ENCODE measurements at regions not wholly inside any gene's neighbourhood (a gene's known extent, or its start where the extent isn't known, plus 50 kb on each side); places are given as distances from the start of the nearest gene placed in this dataset.

DNA sequence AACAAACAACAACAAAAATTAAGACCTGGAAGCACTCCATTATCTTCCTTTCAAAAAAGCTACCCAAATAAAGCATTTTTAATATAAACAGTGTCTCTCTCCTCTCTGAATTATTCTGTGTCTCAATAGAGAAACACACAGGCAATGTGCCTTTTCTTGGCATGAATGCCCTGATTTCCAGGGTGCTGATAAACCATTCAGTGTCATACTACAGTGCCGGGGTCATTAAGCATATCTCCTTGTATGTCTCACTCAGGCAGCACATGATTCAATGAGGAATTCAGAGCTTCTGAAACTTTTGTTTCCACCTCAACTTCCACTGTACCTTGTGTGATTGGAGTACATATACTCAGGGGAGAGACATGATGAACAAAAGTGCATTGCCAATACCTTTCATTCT is 294.0 kb upstream of the SLC24A2 start:
- Histone ChIP-seq H3K9ac (ENCODE audit: low read depth, low read length) (no peak overlapping the region), H3K36me3 (ENCODE audit: insufficient read depth, low read length) (no peaks in the 10 kb centered on the region), H3K27ac (ENCODE audit: low read depth, low read length) (no peak overlapping the region), H3K4me1 (ENCODE audit: insufficient read depth, low read length) (no peaks in the 10 kb centered on the region), H3K27me3 (ENCODE audit: insufficient read depth, low read length) (no peaks in the 10 kb centered on the region), H3K9me3 (ENCODE audit: insufficient read depth, low read depth, low read length) (no peaks in the 10 kb centered on the region), H3K4me3 (ENCODE audit: low read length) (no peak overlapping the region)
- 91% methylated on average over 1 of the region's 1 CpG for WGBS

GRCh38 chr9:20082406-20082805 is 293.6 kb upstream of the SLC24A2 start:
- Histone ChIP-seq H3K4me3 (ENCODE audit: low read length) (no peak overlapping the region), H3K36me3 (ENCODE audit: insufficient read depth, low read length) (no peaks in the 10 kb centered on the region), H3K27me3 (ENCODE audit: insufficient read depth, low read length) (no peaks in the 10 kb centered on the region), H3K27ac (ENCODE audit: low read depth, low read length) (no peak overlapping the region), H3K9ac (ENCODE audit: low read depth, low read length) (no peak overlapping the region), H3K4me1 (ENCODE audit: insufficient read depth, low read length) (no peaks in the 10 kb centered on the region), H3K9me3 (ENCODE audit: insufficient read depth, low read depth, low read length) (no peaks in the 10 kb centered on the region)
- 100% methylated on average over 3 of the region's 3 CpGs for WGBS

- Histone ChIP-seq H3K4me1 (ENCODE audit: insufficient read depth, low read length) (no peaks in the 10 kb centered on the region), H3K4me3 (ENCODE audit: low read length) (no peak overlapping the region), H3K27me3 (ENCODE audit: insufficient read depth, low read length) (no peaks in the 10 kb centered on the region), H3K9me3 (ENCODE audit: insufficient read depth, low read depth, low read length) (no peaks in the 10 kb centered on the region), H3K9ac (ENCODE audit: low read depth, low read length) (no peak overlapping the region), H3K36me3 (ENCODE audit: insufficient read depth, low read length) (no peaks in the 10 kb centered on the region), H3K27ac (ENCODE audit: low read depth, low read length) (no peak overlapping the region)
Observed at GRCh38 chr9:20078246-20078645, 289.4 kb upstream of the SLC24A2 start.

DNA sequence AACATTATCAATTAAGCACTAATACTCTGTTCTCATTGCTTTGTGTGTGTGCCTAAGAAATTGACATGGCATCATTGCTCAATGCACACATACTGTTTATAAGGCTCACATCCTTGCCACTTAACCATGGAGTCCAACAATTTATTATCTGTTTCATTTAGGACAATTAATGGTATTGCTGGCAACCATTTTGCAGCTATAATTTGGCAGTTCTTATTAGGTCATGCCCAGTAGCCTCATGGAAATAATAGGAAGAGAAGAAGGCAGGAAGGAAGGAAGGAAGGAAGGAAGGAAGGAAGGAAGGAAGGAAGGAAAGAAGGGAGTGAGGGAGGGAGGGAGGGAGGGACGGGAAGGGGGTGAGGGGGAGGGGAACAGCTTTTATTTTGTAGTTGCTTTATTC is 285.5 kb upstream of the SLC24A2 start:
- 78% methylated on average over 1 of the region's 1 CpG for WGBS
- Histone ChIP-seq H3K4me1 (ENCODE audit: insufficient read depth, low read length) (no peaks in the 10 kb centered on the region), H3K36me3 (ENCODE audit: insufficient read depth, low read length) (no peaks in the 10 kb centered on the region), H3K9me3 (ENCODE audit: insufficient read depth, low read depth, low read length) (no peaks in the 10 kb centered on the region), H3K9ac (ENCODE audit: low read depth, low read length) (no peak overlapping the region), H3K4me3 (ENCODE audit: low read length) (no peak overlapping the region), H3K27me3 (ENCODE audit: insufficient read depth, low read length) (no peaks in the 10 kb centered on the region), H3K27ac (ENCODE audit: low read depth, low read length) (no peak overlapping the region)

DNA sequence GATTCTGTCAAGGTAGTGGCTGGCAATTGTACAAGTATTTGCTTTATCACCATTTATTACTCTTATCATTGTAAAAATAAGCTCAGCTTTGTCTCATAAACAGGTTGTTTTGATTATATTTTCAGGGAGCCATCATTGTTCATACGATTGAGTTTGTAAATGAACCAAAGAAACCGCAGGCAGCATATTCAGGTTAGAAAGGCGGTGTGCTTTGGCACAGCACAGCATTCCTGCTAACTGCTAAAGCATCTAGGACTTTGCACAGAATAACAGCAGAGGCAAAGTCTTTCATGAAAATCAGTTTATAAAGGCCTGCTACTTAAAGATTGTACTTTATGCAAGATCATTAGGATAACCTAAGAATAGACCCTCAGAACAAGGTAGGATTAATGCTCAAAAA is 281.5 kb upstream of the SLC24A2 start:
- no peaks in the 10 kb centered on the region for H3K9me3 ChIP-seq (ENCODE audit: insufficient read depth, low read depth, low read length)
- H3K27me3 ChIP-seq (ENCODE audit: insufficient read depth, low read length): no peaks in the 10 kb centered on the region
- H3K9ac ChIP-seq (ENCODE audit: low read depth, low read length): no peak overlapping the region
- H3K36me3 ChIP-seq (ENCODE audit: insufficient read depth, low read length): no peaks in the 10 kb centered on the region
- H3K4me1 ChIP-seq (ENCODE audit: insufficient read depth, low read length): peaks cover 6% of the 10 kb centered on the region; the same call in 1 of the 2 replicates
- H3K4me3 ChIP-seq (ENCODE audit: low read length): no peak overlapping the region
- WGBS: 96% methylated on average over 3 of the region's 3 CpGs
- no peak overlapping the region for H3K27ac ChIP-seq (ENCODE audit: low read depth, low read length)

- Histone ChIP-seq H3K27me3 (ENCODE audit: insufficient read depth, low read length) (no peaks in the 10 kb centered on the region), H3K4me3 (ENCODE audit: low read length) (no peak overlapping the region), H3K9me3 (ENCODE audit: insufficient read depth, low read depth, low read length) (no peaks in the 10 kb centered on the region), H3K4me1 (ENCODE audit: insufficient read depth, low read length) (peaks cover 6% of the 10 kb centered on the region; the same call in 1 of the 2 replicates), H3K27ac (ENCODE audit: low read depth, low read length) (no peak overlapping the region), H3K36me3 (ENCODE audit: insufficient read depth, low read length) (no peaks in the 10 kb centered on the region), H3K9ac (ENCODE audit: low read depth, low read length) (no peak overlapping the region)
- 82% methylated on average over 4 of the region's 4 CpGs for WGBS
Observed at GRCh38 chr9:20065796-20066700, 277.2 kb upstream of the SLC24A2 start.

- no peak overlapping the region for H3K27ac ChIP-seq (ENCODE audit: low read depth, low read length)
- H3K27me3 ChIP-seq (ENCODE audit: insufficient read depth, low read length): no peaks in the 10 kb centered on the region
- peaks cover 6% of the 10 kb centered on the region; the same call in 1 of the 2 replicates for H3K4me1 ChIP-seq (ENCODE audit: insufficient read depth, low read length)
- no peak overlapping the region for H3K4me3 ChIP-seq (ENCODE audit: low read length)
- H3K36me3 ChIP-seq (ENCODE audit: insufficient read depth, low read length): no peaks in the 10 kb centered on the region
- no peaks in the 10 kb centered on the region for H3K9me3 ChIP-seq (ENCODE audit: insufficient read depth, low read depth, low read length)
- no peak overlapping the region for H3K9ac ChIP-seq (ENCODE audit: low read depth, low read length)
- 73% methylated on average over 4 of the region's 4 CpGs for WGBS
Observed at GRCh38 chr9:20065046-20065445, 276.2 kb upstream of the SLC24A2 start.

- 100% methylated on average over 1 of the region's 1 CpG for WGBS
Observed at GRCh38 chr9:20054734-20055133, 265.9 kb upstream of the SLC24A2 start.

DNA sequence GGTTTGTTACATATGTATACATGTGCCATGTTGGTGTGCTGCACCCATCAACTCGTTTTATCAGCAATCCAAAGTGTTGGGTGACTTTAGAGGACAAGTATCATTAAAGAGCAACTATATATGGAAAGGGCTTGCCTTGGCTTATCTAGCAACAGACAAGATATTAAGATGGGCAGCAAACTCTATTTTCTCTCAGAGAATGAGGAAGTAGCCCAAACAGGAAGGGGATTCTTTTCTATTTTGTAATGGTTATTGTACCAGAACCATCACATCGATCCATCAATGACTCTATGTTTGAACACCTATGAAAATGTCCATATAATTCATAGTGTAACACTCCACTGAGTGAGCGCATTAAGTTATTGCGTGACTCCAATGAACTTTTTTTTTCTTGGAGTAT is 260.1 kb upstream of the SLC24A2 start:
- Histone ChIP-seq H3K4me3 (ENCODE audit: low read length) (no peak overlapping the region), H3K9ac (ENCODE audit: low read depth, low read length) (no peak overlapping the region), H3K9me3 (ENCODE audit: insufficient read depth, low read depth, low read length) (no peaks in the 10 kb centered on the region), H3K4me1 (ENCODE audit: insufficient read depth, low read length) (no peaks in the 10 kb centered on the region), H3K27ac (ENCODE audit: low read depth, low read length) (no peak overlapping the region), H3K27me3 (ENCODE audit: insufficient read depth, low read length) (no peaks in the 10 kb centered on the region), H3K36me3 (ENCODE audit: insufficient read depth, low read length) (no peaks in the 10 kb centered on the region)
- WGBS: 98% methylated on average over 4 of the region's 4 CpGs

More at GRCh38 chr9:20054734-20055133, 265.9 kb upstream of the SLC24A2 start:
- Histone ChIP-seq H3K4me1 (ENCODE audit: insufficient read depth, low read length) (no peaks in the 10 kb centered on the region), H3K36me3 (ENCODE audit: insufficient read depth, low read length) (no peaks in the 10 kb centered on the region), H3K27me3 (ENCODE audit: insufficient read depth, low read length) (no peaks in the 10 kb centered on the region), H3K27ac (ENCODE audit: low read depth, low read length) (no peak overlapping the region), H3K9ac (ENCODE audit: low read depth, low read length) (no peak overlapping the region), H3K4me3 (ENCODE audit: low read length) (no peak overlapping the region), H3K9me3 (ENCODE audit: insufficient read depth, low read depth, low read length) (no peaks in the 10 kb centered on the region)

DNA sequence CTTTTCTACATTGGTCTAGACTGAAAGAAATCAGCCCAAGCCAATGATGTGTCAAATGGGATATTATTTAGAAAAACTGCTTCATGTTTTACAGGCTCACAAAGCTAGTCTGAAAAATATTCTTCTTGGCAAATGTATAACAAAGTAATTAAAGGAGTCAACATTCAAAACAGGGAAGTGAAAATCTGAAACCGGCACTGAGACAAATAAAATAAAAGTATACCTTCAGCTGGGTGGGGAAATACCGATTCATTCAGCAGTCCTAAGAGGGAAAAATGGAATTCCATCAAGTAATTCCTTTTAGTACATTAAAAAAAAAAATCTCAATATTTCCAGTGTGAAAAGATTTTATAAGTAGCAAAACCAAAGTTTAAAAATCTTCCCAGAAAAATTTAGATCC is 259.6 kb upstream of the SLC24A2 start:
- no peak overlapping the region for H3K4me3 ChIP-seq (ENCODE audit: low read length)
- no peaks in the 10 kb centered on the region for H3K9me3 ChIP-seq (ENCODE audit: insufficient read depth, low read depth, low read length)
- H3K9ac ChIP-seq (ENCODE audit: low read depth, low read length): no peak overlapping the region
- no peak overlapping the region for H3K27ac ChIP-seq (ENCODE audit: low read depth, low read length)
- no peaks in the 10 kb centered on the region for H3K27me3 ChIP-seq (ENCODE audit: insufficient read depth, low read length)
- H3K4me1 ChIP-seq (ENCODE audit: insufficient read depth, low read length): no peaks in the 10 kb centered on the region
- 100% methylated on average over 2 of the region's 2 CpGs for WGBS
- no peaks in the 10 kb centered on the region for H3K36me3 ChIP-seq (ENCODE audit: insufficient read depth, low read length)

DNA sequence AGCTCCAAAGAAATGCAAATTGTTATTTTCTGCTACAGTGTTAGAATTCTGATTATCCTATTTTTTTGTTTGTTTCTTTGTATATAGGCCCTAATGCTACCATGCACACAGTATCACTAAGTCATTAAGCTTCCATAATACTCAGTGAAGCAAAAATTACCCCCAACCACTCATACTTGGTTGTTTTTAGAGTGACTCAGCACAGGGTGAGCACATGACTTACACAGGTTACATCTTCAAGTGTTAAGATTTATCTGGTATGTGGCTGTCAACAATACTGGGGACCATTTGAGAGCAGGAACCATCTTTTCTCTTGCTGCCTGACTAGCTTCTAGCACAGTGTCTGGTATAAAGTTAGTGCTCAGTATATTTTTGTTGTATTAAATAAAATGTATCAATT is 255.8 kb upstream of the SLC24A2 start:
- H3K27me3 ChIP-seq (ENCODE audit: insufficient read depth, low read length): no peaks in the 10 kb centered on the region
- H3K9me3 ChIP-seq (ENCODE audit: insufficient read depth, low read depth, low read length): no peaks in the 10 kb centered on the region
- no peak overlapping the region for H3K4me3 ChIP-seq (ENCODE audit: low read length)
- no peak overlapping the region for H3K27ac ChIP-seq (ENCODE audit: low read depth, low read length)
- H3K9ac ChIP-seq (ENCODE audit: low read depth, low read length): no peak overlapping the region
- H3K4me1 ChIP-seq (ENCODE audit: insufficient read depth, low read length): peaks cover 4% of the 10 kb centered on the region; the same call in 1 of the 2 replicates
- H3K36me3 ChIP-seq (ENCODE audit: insufficient read depth, low read length): no peaks in the 10 kb centered on the region
